SK-N-MC (cell line): ENCODE measurements at regions not wholly inside any gene's neighbourhood (a gene's known extent, or its start where the extent isn't known, plus 50 kb on each side); places are given as distances from the start of the nearest gene placed in this dataset.

Experiments used
- EZH2 ChIP-seq: fragments of 200-600 bp; sonication (generic); IDR thresholded peaks from one replicate; pipeline ENCODE4 v1.6.1; 2017; ENCODE audit warnings: antibody characterized with exemption
- POLR2AphosphoS5 ChIP-seq: IDR thresholded peaks from 2 replicates; pipeline ENCODE4 v1.6.1; 2012; ENCODE audit warnings: mild to moderate bottlenecking, low read depth, low read length, borderline replicate concordance

DNA sequence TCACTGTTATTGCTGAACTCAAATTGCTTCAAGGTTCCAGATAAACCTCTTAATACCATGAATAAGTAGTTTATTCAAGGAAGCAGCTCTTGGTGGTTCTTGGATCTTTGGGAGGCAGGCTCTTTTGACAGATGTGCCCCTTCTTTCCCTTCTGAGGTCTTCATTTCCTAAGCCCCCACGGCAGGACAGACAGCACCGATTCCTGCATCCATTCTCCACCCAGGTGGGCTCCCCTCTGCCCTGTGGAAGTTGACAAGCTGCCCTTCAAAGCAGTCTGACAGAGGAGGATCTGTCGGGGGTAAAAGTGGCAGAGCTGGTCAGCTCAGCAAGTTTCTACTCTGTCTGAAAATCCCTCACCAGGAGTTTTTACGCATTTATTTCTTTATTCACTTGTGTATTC lies 605.3 kb upstream of the B3GAT1 start:
- TF ChIP-seq EZH2 (no peak), POLR2AphosphoS5 (no peak)
